Astrocyte (in vitro differentiated cells and primary cell): ENCODE measurements at regions not wholly inside any gene's neighbourhood (a gene's known extent, or its start where the extent isn't known, plus 50 kb on each side); places are given as distances from the start of the nearest gene placed in this dataset.

ENCODE experiments used
- CTCF ChIP-seq: IDR thresholded peaks from 2 replicates; pipeline ENCODE4 v1.5.1; 2011; ENCODE audit warnings: low read depth, mild to moderate bottlenecking, inconsistent platforms, low read length, moderate library complexity; ENCODE audit not compliant: insufficient read depth
- EZH2 ChIP-seq: IDR thresholded peaks from 2 replicates; pipeline ENCODE4 v1.6.1; 2012; ENCODE audit warnings: mild to moderate bottlenecking, low read length, inconsistent platforms; ENCODE audit not compliant: insufficient read depth

DNA sequence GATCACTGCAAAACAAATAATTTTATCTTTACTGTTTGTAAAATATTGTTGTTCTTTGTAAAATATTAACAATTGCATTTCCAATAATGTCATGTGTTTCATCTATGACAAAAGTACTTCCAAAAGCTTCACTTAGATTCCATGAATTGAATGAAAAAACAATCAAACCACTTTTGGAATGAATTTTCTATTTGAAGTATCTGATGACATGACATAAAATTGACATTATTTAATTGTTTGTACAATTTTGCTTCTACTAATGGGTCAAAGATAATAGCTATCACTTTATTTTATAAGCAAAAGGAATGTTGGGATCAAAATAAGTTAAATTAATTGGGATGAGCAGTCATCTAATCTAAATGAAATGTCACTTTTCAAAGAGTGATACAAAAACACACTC is 684.3 kb downstream of the NR2F1-AS1 start:
- TF ChIP-seq CTCF (no peak), EZH2 (no peak)
